ENCODE measurements at regions not wholly inside any gene's neighbourhood (a gene's known extent, or its start where the extent isn't known, plus 50 kb on each side); places are given as distances from the start of the nearest gene placed in this dataset.

GRCh38 chr6:169960521-169960885 lies 209.1 kb downstream of the ERMARD start:
- DNase-seq, result no peak

GRCh38 chr6:169960003-169960344 lies 208.6 kb downstream of the ERMARD start:
- no peak for DNase-seq

GRCh38 chr6:169959136-169960002 lies 207.9 kb downstream of the ERMARD start:
- peak; percentile 59 to 65 for DNase-seq

DNA sequence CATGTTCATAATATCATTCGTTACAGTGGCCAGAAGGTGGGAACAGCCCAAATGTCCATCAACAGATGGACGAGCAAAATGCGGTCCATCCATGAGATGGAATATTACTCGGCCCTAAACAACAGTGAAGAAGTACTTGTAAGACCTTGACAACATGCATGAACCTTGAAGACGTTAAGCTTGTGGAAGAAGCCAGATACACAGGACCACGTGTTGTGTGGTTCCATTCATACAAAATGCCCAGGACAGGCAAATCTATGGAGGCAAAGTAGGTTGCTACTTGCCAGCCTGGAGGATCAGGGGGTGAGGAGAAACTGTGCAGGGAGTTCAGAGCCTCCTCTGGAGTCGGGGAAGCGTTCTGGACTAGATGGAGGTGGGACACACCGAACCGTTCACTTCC lies 207.1 kb downstream of the ERMARD start:
- DNase-seq, result no peak

- DNase-seq, result no peak
Measured at GRCh38 chr6:169957351-169957963, 206.0 kb downstream of the ERMARD start.

- DNase-seq, result no peak
Measured at GRCh38 chr6:169956580-169956979, 205.2 kb downstream of the ERMARD start.

- no peak for DNase-seq
Measured at GRCh38 chr6:169955731-169956437, 204.5 kb downstream of the ERMARD start.

DNA sequence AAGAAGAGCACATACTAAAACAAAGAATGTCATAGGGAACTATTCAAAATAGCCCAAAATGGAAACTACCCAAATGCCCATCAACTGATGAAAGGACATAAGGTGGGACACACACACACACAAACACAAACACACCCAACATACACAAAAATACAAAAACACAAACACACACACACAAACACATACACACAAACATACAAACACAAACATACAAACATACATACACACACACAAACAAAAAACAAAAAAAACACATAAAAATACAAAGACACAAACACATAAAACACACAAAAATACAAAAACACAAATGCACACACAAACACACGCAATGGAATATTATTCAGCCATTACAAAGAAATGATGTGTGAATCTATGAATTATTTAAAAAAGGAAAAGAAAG lies 203.6 kb downstream of the ERMARD start:
- DNase-seq, result no peak

- no peak for DNase-seq
Measured at GRCh38 chr6:169953686-169954085, 202.3 kb downstream of the ERMARD start.

- DNase-seq, result peak; percentile 18 to 41
Measured at GRCh38 chr6:169950558-169950957, 199.1 kb downstream of the ERMARD start.

DNA sequence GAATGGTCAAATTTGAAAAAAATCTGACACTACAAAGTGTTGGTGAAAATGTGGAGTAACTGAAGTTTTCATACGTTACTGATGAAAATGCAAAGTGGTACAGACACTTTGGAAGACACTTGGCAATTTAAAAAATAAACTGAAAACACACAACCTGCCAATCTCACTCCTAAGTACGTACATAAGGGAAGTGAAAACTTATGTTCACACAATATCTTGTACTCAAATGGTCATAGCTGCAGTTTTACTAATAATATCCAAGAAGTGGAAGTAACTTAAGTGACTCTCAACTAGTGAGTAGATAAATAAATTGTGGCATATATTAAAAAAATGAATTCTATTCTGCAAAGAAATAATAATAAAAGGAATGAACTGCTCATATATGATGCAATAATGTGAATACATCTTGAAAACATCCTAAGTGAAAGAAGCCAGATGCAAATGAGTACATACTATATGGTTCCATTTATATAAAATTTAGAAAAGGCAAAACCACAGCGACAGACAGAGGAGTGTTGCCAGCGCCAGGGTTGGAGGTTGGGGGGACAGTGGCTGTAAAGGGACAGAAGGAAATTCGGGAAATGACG lies 198.2 kb downstream of the ERMARD start:
- no peak for DNase-seq

DNA sequence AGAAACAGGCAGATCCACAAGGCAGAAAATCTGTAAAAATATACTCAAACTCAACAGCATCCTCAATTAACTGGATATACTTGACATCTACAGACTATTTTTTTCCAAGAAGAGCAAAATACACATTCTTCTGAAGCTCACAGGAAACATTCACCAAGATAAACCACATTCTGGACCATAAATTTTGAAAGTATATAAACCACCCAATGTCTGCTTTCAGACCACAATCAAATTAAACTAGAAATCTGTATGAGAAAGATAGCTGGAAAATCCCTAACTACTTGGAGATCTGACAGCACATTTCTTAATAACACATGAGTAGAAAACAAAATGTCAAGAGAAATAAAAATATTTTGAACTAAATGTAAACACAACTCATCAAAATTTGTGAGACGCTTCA lies 195.5 kb downstream of the ERMARD start:
- DNase-seq, result no peak

GRCh38 chr6:169945117-169945516 lies 193.7 kb downstream of the ERMARD start:
- no peak for DNase-seq

DNA sequence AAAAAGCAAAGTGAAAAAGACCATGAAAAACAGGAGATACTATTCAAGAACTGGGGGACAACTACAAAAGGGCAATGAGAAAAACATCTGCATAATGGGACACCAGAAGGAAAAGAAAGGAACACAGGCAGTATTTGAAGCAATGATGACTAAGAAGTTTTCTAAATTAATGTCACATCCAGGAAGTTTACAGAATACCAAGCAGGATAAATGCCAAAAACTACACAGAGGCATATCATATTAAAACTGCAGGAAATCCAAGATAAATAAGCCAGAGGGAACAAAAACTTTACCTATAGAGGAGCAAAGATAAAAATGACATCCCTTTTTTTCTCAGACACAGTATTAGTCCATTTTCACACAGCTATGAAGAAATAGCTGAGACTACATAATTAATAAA lies 193.0 kb downstream of the ERMARD start:
- no peak for DNase-seq

DNA sequence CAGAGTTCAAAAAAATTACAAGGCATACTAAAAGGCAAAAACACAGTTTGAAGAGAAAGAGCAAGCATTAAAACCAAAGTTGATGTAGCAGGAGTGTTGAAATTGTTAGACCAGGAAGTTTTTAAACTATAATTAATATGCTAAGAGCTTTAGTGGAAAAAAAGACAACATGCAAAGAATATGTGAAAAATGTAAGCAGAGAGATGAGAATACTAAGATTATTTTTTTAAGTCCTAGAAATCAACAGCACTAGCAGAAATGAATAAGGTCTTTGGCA lies 192.6 kb downstream of the ERMARD start:
- no peak for DNase-seq

DNA sequence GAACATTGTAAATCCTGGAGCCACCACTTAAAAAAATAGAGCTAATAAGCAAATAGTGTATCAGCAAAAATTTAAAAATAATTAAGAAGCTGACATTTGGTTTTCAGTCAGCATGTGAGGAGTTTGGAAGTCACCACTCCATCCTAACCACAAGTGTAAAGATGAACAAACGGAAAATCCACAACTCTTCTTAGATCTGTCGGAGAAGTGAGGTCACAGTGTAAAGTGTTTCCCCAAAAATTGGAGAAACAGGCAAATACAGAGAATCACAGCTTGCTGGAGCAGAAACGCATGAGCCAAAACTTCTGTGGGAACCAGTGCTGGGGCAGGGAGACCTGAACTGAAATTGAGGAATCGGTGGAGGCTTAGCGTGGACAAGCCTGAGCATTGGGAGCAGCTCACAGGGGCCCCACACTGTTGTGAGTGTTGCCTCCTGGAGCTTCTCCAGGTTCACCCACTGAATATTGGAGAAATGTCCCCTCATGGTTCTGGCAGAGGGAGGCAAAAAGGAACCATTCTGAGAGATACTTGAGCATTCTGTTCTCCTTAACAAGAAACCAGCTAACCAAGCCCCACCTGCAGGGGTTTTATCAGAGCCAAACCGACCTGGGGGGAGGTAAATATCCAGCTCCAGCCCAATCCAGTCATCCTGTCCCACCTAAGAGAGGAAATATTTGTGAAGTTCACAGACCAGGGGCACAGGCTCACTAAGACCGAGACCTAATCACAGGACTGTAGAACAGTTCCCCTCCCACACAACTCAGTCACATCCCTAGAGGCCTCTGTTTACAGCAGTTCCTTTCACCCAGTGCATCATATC lies 192.0 kb downstream of the ERMARD start:
- no peak for DNase-seq

- DNase-seq, result no peak
Measured at GRCh38 chr6:169942173-169942572, 190.8 kb downstream of the ERMARD start.

DNA sequence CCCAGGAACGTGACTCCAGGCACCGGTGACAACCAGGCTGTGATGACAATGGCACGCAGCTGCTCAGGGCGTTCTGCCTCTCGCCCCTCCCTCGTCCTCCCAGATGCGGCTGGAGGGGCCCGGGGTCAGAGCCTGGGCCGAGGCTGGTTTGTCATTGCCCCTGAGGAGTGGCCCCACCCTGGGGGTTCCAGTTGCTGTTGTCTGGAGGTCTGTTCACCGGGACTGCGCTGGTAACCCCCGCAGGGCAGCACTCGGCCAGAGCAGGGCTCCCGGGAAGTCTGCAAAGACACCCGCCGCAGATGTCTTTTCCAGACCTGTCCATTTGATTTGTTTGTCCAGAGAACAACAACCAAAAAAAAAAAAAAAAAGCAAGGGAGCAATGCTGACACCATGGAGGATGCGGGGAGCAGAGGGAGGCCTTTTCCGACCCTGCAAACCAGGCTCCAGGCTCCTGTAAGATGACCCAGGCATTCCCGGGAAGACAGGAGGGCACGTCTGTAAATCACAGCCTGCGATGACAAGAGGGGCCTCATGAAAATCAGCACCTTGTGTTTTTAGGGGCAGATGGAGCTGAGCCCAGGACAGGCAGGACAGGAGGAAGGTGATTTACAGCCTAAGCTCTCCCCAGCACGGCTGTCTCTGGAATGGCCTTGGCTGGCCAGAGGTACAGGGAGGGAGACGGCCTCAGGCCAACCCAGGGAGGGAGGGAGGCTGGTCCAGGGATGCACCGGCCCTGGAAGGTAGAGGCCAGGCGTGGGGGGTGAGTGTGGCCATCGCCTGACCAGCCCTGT lies 189.3 kb downstream of the ERMARD start:
- DNase-seq, result no peak

GRCh38 chr6:169939554-169940164 lies 188.2 kb downstream of the ERMARD start:
- DNase-seq, result no peak

DNA sequence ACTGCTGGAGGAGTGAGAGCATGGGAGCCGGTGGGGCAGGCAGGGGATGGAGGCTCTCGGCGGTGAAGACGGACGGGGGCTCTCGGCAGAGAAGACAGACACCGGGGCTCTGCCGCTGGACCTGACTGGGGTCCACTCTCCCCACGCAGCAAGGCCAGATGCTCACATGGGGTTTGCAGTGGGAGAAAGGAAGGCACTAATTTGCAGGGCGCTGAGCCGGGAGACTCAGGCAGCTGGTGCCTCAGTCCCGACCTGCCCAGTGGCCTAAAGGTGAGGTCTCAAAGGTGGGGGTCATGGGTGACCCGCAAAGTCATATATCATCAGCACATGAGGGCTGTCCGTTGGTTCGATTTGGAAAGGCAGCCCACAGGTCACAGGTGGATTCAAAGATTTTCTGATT lies 187.3 kb downstream of the ERMARD start:
- no peak for DNase-seq

DNA sequence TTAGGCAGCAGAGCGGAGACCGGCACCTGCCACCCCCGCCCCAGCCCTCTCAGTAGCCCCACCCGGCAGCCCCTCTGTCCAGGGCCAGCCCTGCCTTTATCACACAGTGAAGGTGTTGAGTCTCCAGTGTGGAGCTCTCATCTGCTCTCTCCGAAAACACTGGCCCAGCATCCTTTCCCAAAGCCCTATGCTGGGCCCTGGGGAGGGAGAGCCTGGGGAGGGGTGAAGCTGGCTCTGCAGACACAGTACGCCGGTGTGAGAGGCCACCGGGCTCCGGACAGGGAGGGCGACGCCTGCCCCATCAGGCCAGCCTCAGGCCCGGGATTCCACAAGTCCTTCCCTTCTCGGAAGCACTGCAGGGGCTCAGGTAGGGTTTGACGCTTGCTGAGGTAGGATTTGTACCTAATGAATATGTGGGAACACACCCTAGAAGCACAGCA lies 186.9 kb downstream of the ERMARD start:
- no peak for DNase-seq
